Choroid plexus epithelial cell (primary cell): ENCODE measurements at regions not wholly inside any gene's neighbourhood (a gene's known extent, or its start where the extent isn't known, plus 50 kb on each side); places are given as distances from the start of the nearest gene placed in this dataset.
"Not testable (repeated sequence)": the region's sequence is repeated elsewhere in the genome, so short reads cannot be mapped to it uniquely, and the experiment has no call there.

Experiments used
- DNase-seq: peaks from one replicate; pipeline ENCODE4 v3.0.0-alpha.2; 2010; ENCODE audit warnings: low read depth
- H3K4me3 ChIP-seq: 2 replicates; pipeline ENCODE4 v1.5.1; 2011; ENCODE audit warnings: low read depth, mild to moderate bottlenecking, control low read depth, low read length, moderate library complexity
- TF ChIP-seq, protein P1 (sequence below): conservative IDR thresholded peaks from 2 replicates; pipeline ENCODE4 v1.5.1; 2011; ENCODE audit warnings: low read depth, mild to moderate bottlenecking, control low read depth, inconsistent platforms, low read length, moderate library complexity

DNA sequence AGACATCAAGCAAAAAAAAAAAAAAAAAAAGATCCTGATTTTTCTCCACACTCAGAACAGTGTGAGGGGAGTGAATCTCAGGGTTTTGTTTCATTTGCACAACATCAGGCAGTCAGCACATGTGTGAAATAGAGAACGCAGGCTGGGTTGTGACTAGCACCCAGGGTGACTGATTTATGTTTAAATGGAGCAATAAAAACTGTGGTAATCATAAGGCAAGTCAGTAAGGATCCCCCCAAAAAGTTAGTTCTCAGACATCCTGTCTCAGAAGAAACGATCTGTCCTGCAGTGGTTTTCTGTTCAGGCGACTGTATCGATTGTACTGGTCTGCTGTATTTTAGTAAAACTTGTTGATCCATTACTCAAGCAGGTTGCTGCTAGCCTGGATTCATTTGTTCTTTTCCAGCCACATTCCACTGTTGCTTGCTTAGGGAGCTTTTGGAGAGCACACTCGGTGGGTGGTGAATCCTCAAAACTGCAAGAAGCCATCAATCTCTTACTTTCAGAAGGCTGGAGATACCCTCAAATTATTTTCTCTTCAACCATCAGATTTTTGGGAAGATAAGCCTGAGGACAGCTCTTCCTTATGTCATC, 107.1 kb downstream of the DACT1 start:
- no peak for DNase-seq
- TF ChIP-seq, protein P1, sequence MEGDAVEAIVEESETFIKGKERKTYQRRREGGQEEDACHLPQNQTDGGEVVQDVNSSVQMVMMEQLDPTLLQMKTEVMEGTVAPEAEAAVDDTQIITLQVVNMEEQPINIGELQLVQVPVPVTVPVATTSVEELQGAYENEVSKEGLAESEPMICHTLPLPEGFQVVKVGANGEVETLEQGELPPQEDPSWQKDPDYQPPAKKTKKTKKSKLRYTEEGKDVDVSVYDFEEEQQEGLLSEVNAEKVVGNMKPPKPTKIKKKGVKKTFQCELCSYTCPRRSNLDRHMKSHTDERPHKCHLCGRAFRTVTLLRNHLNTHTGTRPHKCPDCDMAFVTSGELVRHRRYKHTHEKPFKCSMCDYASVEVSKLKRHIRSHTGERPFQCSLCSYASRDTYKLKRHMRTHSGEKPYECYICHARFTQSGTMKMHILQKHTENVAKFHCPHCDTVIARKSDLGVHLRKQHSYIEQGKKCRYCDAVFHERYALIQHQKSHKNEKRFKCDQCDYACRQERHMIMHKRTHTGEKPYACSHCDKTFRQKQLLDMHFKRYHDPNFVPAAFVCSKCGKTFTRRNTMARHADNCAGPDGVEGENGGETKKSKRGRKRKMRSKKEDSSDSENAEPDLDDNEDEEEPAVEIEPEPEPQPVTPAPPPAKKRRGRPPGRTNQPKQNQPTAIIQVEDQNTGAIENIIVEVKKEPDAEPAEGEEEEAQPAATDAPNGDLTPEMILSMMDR: no peak
- no peak overlapping the region for H3K4me3 ChIP-seq

DNA sequence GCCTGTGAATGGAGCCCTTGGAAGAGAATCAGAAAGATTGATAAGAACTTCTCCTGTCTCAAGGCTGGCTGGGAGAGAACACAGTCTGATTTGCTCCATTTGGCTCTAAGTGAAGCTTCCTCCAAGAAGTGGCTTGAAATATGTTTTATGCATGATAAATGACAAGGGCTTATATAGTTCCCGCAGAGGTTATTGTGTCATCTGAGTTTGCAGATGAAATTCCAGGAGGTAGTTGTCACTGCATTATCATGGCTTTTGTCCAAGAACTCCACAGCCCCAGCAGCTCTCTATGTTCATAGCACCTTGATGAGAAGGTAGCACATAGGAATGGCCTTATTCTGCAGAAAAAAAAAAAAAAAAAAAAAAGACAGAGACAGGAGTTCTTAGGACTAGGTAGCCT, 108.5 kb downstream of the DACT1 start:
- H3K4me3 ChIP-seq: no peak overlapping the region
- DNase-seq: peak; percentile 54
- TF ChIP-seq, protein P1: no peak

DNA sequence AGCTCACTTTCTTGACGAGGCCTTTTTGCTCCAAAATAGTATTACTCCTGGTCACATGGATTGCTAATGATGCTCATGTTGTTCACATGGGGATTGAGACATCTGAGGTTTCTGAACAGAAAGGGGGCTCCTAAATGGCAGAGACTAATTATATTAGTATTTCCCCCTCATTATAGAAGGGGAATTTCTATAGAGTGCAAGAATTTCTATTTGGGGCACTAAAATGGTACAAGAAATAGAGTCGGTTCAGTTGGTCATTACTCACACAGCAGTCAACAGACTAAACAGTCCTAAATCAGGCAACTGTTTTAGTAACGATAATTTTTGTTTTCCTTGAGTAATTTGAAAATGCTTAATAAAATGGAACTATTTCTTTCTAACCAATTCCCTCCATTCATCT, 108.9 kb downstream of the DACT1 start:
- no peak overlapping the region for H3K4me3 ChIP-seq
- TF ChIP-seq, protein P1: no peak
- DNase-seq: no peak

DNA sequence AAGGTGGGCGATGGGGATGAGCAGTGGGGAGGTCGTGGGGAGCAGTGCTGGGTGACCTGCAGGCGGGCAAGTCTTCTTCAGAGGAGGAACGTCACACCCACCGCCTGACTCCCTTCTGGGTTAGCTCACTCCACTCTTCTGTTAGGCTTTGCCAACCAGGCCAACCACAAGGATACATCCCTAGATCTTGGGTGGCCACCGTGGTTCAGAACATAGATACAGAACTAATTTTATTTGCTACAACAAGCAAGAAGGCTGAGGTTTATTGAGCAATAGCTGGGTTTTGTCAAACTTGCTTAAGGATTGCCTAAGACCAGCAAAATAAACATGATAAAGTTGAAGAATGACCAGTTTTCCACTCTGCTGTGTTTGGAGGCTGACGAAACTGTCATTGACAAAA, 109.4 kb downstream of the DACT1 start:
- peak; percentile 96 for DNase-seq
- H3K4me3 ChIP-seq: no peak overlapping the region
- TF ChIP-seq, protein P1: no peak

DNA sequence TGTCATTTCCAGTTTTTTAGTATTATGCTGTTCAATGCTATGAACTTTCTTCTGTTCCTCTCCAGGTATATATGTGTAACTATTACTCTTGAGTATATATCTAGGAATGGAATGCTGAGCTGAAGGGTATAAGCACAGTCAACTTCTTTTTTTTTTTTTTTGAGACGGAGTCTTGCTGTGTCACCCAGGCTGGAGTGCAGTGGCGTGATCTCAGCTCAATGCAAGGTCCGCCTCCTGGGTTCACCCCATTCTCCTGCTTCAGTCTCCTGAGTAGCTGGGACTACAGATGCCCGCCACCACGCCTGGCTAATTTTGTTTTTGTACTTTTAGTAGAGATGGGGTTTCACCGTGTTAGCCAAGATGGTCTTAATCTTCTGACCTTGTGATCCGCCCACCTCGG, 110.5 kb downstream of the DACT1 start:
- not testable (repeated sequence) for DNase-seq, H3K4me3 ChIP-seq

DNA sequence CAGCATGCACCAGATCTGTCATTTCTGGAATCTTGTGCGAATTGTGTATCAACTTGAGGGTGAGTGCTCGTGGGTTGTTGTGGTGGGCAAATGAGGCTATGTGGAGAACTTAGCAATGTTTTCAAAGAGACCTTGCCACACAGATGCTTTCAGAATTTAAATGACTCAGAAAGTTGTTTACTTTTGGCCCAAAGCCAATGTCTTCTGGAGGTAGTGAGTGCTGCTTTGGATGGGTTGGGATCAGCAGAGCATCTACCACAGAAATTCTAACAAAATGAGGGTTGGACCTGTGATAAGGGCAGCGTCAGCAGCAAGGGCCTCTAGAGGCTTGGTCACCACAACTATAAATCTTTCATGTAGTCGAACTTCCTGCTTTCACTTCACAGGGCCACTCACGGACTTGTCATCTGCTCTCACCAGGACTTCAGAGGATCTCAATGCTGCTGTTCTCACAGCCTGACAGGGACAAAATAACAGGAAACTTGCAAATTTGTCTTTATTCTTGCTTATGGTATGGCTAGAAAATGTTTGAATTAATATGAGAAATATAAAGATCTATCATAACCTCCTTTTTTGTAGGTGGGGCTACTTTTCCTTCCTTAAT, 111.4 kb downstream of the DACT1 start:
- peak; percentile 92 for DNase-seq
- TF ChIP-seq, protein P1: no peak
- H3K4me3 ChIP-seq: no peak overlapping the region

DNA sequence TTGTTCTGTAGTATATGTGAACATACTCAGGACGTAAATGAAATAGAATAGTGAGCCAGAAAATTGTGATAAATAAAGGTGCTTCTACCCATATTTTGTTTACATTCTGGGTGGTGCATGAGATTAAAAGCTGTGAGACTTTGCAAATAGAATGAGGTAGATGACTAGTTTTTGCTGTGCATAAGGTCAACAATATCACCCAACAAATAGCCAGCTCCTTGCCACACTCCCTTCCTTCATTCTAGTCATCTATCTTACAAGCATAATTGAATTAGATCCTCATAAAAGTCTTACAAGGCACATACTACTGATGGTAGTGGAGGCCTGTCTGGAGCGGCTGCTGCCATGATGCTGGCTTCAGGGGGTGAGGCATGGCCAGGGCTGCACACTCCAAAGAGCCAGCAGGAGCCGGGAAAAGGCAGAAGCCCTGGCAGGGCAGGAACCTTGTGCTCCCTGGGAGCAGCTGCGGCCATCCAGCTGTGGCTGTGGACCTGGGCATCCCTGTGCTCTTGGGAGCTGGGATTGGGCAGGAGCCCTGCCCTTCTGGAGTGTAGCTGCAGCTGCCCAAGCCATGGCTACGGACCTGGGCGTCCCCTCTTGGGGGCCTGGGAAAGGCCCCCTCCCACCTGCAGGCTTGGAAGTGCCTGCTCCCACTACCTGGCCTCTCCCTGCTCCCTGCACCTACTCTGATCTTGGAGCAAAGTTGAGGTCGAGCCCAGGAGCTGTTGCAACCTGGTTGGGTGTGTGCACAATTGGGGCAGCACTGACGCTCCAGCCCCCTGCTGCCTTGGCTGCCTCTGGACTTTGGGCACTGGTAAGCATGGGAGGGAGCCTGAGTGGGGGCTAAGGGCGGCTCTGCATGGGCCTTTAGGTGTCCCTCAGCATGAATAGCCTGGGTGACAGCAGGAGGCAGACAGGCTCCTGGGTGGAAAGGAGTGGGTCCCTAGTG, 112.8 kb downstream of the DACT1 start:
- TF ChIP-seq, protein P1: no peak
- no peak overlapping the region for H3K4me3 ChIP-seq
- no peak for DNase-seq
